Cerebellar cortex (tissue), 1 donor: ENCODE measurements at regions not wholly inside any gene's neighbourhood (a gene's known extent, or its start where the extent isn't known, plus 50 kb on each side); places are given as distances from the start of the nearest gene placed in this dataset.
A peak's percentile ranks its signal among the peaks of the same experiment; 100 is the strongest.
"Not testable (repeated sequence)": the region's sequence is repeated elsewhere in the genome, so short reads cannot be mapped to it uniquely, and the experiment has no call there.

ENCODE experiments used
- DNase-seq: peaks from one replicate; pipeline ENCODE4 v3.0.0-alpha.2; 2015; ENCODE audit warnings: low spot score

DNA sequence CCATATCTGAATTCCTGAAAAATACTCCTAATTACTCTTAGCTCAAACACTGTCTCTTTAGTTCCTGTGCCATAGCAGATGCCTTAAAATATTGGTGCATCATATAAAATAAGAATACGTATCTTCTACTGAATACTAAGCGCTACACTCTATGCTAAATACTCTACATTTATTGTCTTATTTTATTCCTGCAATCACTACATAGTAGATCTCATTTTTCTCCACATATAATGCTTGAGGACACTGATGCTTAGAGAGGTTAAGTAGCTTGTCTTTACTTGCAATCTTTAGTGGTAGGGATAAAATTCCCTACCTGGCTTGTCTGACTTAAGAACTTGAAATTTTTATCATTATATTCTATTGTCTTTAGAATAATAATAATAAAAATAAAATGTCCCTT, 137.3 kb upstream of the SETBP1 start:
- DNase-seq, result no peak

DNA sequence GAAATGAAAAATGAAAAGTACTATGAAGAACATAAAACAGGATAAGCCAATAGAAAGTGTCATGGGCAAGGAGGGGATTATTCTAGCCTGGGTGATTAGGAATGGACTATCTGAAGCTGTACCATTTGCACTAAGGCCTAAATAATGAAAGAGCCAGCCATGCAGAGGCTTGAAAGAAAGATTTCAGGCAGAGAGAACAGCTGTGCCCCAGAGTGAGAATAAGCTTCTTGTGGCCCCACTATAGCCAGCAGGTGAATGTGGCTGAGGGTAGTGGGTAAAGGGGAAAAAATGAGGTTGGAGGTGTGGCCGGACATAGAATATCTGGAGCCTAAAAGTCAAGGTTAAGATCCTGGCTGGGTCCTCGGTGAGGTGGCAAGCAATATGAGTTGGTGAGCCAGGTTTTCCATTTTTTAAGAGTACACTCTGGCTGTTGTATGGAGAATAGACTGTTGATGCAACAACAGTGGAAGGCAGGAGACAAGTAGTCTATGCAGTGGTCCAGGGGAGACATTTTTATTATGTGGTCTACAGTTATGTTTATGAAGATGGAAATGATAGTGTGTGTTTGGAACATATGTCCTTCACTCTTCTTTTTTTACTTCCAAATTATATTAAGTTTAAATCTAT, 135.2 kb upstream of the SETBP1 start:
- DNase-seq, result no peak

DNA sequence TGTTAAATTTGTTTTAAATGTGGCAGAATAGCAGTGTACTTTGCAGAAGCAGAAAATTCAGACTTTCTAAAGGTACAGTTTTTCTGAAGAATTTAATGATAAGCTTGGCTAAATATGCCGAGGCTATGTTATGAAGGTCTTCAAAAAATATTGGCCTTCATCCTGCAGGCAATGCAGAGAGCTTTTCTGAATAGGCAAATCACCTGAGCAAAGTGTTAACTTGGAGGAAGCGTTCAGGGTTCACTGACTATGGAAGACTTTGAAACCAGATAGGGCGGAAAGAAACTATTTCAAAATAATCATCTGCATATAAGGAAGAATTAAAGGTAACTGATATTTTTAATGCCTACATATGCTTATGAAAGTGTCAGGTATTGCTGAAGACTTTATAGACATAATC, 133.7 kb upstream of the SETBP1 start:
- DNase-seq, result no peak

DNA sequence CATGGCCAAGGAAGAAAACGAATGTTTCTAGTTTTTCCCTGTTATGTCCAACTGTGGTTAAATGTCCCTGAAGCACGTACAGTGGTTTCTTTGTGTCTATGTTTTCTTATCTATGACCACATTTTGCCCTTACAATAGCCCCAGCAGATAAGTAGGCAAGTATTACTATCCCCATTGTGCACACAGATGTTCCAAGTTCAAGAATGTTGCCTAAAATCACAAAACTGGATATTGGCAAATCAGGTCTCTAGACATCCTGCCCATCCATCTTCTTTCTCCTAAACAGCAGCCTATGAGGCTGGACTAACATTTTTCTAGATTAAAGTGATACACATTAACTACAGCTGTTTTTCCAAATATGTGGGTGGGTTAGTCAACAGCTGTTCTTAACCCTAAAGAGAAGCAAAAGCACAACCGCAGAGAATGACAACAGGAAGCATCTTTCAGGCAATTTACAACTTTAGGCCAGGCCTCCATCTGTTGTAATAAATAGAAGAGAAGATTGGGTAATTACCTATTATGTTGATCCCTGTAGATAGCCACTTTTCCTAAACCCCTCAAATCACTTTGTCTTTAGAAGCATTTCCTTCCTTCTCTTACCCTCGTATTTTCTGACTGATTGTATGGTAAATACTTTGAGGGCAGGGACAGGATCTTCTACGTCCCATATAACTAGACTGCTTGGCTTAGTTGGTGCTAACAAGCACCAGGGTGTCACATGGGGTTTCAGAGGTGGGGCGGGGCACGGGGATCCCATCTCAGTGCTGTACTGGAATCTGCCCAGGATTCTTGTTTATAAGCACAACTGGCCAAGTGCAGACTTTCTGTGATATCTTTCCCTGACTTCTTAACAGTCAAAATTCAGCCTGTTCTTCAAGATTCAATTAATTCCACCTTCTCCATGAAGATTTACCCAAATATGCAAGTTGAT, 132.1 kb upstream of the SETBP1 start:
- no peak for DNase-seq

DNA sequence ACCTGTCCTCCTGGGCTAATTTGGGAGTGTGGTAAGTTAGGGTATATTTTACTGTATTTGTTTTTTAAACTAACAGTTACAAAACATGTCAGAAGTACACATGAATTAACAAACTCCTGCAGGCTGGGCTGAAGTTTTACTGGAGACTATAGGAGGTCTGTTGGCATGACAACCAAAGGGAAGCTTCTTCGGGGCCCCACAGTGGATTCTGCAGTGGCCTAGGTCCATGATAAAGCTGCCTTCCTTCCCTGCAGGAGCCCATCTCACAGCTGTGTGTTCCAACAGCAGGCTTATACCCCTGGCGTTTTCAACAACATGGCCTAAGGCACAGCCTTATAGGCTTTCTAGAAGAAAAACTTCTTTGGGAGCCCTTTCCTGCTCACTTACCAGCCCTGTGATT, 128.0 kb upstream of the SETBP1 start:
- no peak for DNase-seq

DNA sequence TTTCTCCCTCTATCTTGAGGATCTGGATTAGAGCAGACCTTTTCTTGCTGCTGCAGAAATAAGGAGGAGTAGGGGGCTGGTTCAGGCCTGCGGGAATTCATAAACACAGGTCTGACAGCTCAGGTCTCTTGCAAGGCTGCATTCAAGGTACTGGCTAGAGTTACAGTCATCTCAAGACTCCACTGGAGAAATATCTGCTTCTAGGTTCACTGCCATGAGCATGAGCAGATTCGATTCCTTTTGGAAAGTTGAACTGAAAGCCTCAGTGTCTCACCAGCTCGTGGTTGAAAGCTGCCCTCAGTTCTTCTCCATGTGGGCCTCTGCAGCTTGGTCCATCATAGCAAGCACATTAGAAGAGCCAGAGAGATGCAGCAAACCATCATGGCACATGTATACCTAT, 124.4 kb upstream of the SETBP1 start:
- DNase-seq, result no peak

DNA sequence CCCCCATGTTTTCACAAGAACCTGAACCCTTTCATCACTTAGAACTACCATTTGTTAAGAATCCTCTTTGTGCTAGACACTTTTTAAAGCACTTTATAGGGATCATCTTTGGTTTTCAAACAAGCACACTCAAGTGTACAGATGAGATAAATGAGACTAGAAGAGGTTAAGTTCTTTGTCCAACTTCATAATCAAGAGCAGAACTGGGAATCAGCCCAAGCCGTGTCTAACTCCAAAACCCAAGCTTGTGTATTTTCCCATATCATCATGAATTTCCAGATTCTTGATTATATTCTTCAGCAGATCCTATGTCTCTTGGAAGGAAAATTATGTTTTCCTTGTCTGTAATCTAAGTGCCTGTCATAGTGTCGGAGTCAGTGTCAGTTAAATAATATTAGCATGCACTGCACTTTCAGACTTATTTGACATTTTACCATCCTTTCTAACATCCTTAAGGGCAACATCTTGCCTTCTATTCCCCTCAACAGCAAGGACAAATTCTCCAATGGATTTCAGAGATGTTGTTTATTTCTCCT, 123.0 kb upstream of the SETBP1 start:
- DNase-seq, result no peak

DNA sequence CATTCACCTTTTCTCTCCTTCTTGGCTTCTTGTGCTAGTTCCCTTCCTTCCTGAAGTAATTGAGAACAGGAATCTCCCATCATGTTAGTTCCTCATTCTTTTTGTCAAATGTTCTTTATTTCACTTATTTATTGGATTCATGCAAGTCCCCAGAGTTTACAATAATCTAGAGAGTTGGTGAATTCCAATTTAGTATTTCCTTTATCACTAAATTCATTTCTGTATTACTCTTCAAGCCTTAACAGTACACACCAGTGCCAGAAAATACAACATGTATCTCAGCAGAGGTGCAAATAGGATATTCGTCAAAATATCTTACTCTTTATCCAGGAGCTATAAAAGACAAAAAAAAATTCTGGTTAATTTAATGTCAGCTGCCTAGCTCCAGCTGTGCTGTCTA, 121.9 kb upstream of the SETBP1 start:
- no peak for DNase-seq

DNA sequence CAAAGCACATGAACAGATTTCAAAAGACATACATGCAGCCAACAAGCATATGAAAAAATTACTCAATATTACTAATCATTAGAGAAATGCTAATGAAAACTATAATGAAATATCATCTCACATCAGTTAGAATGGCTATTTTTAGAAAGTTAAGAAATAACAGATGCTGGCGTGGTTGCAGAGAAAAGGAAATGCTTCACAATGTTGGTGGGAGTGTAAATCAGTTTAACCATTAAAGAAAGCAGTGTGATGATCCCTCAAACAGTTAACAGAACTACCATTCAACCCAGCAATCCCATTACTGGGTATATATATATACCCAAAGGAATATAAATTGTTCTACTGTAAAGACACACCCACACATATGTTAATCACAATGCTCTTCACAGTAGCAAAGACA, 117.7 kb upstream of the SETBP1 start:
- DNase-seq, result no peak

DNA sequence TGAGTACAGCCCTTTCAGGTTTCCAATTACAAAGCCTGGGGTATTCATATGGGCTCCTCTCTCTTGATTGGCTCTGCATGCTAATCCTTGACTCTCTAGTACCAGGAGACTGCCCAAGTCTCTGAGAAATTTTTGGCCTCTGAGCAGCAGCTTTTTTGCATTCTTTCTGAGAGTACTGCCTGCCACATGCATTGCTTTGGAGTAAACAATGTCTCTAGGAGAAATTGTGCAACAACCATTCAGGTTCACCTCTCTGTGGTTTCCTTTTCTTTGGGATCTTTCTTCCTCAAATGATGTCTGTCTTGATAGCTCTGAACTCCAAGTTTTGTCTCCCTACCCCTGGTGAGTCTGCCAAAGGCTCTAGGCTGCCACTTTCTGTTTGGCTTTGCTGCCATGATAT, 115.8 kb upstream of the SETBP1 start:
- DNase-seq, result no peak

DNA sequence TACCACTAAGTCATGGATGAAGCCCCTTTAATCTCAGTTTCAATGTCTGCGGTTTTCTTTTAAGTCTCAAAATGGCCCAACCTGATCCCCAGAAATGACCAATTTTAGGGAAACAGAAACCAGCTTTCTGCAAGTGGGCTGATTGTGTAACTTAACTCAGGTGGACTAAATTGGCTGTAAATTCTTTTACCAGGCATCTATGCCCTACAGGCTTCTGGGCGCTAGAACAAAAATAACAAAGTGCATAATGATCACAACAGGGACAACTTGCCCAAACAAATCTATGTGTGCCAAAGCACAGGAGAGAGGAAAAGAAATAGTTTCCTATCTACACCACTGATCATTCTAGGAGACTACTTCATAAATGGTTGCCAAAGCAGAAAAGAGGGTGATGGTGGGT, 112.3 kb upstream of the SETBP1 start:
- DNase-seq, result no peak

DNA sequence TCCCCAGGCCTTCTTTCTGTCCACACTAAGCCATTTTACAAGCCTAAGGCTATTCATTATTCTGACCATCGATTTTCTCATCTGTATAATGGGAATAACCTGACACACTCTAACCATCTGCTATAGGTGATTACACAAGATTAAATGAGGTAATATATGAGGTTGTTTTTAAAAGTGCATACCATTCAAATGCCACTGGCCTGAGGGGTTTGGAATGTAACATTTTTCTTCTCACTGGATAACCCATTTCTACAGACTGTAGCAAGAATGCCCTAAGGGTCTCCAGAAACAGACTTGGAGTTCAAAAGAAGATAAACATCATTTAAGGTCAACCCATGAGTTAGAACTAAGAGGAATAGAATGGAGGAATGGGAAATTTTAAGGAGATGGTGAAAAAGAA, 111.7 kb upstream of the SETBP1 start:
- DNase-seq, result no peak

DNA sequence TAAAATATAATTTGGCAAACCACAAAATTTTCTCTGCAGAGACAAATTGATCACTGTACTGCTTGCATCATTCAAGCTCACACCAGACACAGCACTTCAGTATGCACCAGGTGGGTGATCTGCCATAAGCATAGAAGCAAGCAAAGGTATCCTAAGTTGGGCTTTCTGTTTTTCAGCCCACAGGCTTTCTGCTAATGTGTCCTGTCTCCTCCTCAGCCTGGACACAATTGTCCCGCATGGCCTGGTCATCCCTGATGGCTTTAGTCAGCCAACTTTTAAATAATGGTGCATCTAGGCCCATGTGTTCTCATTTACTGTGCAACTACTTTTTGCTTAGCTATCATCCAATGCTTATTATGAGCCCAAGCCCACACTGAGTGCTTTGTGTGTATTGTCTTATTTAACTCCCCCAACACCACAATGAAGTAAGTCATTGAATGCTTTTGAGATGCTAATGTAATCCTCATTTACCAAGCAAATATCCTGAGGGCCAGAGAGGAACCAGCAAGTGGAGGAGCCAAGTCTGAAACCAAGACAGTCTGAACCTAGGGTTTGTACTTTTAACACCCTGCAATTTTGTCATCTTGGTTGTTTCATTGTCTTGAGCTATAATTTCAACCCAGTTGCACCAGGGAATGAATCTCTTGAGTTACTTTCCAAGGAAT, 111.2 kb upstream of the SETBP1 start:
- DNase-seq, result no peak

DNA sequence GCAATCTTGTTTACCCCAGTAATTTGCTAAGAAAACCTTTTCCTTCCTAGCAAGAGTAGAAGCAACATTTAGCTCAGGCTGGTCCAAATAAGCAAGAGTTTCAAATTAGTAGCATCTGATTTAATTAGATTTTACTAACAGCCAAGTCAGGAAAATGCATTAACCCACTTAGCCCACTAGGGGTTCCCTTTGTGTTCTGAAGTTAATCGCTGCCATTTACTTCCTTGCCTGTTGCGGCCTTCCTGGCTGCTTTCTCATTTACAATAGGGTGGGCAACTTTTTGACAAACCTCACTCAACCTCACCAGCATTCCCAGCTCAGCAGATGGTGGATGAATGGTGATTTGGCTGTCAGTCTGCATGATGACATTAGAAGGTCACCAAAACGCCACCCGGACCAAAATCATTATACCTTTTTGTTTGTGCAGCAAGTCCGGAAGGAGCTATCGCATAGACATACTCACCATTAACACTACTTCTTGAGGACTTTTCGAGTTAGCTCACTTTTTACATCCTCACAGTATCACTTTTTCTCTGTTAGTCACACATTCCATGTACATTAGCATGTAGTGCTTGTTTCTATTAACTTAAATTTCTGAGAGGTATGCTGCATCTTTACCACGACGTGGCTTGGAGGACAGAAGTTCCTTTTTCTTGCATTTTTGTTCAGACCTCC, 101.5 kb upstream of the SETBP1 start:
- no peak for DNase-seq

DNA sequence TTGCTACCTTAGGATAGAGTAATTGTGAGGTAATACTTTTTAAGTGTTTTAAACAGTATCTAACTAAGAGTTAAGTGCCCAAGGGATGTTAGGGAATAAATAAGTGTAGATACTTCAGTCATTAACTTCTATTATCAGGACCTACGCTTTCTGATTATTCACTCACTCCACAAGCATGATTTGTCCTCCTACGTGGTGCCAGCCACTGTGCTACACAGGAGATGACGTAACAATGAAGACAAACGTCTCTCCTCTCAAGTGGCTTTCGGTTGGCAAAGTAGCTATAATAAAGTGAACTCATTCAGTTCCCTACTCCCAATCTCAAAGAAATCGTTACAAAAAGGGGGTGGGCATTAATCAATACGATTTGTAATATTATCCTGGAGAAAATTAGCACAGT, 100.9 kb upstream of the SETBP1 start:
- DNase-seq, result no peak

DNA sequence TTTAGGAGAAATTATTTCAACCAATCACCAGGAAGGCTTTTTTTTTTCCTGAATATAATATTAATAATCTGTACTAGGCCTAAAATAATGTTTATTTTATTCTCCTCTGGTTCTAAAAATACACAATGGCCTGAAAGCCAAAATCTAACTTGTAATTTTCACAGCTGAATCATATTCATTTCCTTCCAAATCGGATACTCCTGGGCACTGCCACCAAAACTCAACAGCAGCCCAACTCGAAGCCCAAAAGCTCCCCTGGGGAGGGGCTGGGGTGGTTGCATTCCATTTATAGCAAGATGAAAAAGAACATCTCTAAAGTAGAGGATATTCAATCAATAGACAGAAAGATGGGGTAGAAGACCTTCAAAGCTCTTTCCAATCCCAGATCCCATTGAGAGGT, 100.5 kb upstream of the SETBP1 start:
- no peak for DNase-seq

DNA sequence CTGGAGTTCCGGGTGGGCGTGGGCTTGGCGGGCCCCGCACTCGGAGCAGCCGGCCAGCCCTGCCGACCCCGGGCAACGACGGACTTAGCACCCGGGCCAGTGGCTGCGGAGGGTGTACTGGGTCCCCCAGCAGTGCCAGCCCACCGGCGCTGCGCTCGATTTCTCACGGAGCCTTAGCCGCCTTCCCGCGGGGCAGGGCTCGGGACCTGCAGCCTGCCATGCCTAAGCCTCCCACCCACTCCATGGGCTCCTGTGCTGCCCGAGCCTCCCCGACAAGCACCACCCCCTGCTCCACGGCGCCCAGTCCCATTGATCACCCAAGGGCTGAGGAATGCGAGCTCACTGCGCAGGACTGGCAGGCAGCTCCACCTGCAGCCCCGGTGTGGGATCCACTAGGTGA, 99.9 kb upstream of the SETBP1 start:
- DNase-seq, result not testable (repeated sequence)

DNA sequence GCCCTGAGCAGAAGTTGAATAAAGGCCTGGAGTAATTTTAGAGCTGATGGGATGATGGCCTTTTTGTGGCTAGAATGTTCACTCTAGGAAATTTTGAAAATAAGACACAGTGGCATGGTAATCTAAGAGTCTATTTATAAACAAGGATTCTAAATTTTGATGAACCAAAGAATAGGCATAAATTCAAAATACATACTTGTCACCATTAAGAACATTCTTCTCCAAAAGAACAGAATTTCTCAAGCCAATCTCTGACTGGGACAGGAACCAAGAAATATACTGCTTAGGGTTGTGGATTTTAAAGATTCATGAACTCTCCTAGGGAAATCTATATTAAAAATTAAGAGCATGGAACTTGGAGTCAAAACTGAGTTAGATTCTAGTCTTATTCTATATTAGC, 98.2 kb upstream of the SETBP1 start:
- no peak for DNase-seq

DNA sequence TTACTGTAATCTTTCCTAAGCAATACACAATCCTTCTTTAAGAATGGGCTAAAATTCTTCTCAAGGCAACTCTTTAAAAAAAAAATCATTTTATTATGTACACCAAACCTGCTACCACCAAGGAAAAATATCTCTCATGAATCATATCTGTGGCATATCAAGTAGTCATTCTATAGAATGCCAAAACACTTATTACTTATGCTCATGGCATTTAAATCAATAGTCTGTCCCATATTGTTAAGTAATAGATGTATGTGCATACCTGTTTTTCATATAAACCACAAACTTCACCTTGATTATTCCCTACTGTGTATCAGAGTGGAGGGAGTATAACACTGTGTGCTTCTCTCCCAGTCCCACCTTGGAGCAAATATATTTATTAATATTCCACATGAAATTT, 95.8 kb upstream of the SETBP1 start:
- DNase-seq, result no peak

DNA sequence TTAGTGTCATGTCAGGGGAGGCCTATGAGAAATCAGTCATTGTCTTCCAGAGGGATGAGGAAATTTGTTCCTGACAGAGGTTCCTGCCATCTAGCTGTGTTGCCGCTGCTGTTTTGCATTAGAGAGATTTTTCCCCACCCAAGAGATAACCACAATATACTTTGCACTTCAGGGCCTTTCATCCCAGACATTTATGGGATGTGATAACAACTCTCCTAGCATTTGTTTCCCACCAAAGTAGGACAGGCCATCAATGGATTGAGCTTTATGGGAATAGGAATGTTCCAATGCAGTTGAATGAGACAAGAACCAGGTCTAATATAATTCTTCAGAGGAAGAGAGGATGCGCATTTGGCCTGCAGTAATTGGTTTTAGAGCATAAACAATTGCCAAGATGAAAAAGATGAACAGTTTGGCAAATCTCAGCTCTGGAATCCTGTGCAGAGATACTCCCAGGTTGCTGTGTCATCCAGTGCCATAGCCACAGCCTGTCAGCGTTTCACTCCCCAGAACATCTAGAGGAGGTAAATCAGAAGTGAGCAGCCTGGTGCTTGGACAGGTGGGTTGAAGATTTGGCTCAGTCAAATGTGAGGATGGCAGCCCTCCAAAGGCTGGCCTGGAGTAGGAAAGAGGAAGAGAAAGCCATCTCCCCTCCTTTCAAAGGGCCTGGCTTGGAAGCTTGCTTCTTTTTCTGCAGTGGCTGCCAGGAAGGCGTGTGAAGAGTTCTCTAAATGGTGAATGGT, 93.7 kb upstream of the SETBP1 start:
- peak; percentile 95 for DNase-seq

DNA sequence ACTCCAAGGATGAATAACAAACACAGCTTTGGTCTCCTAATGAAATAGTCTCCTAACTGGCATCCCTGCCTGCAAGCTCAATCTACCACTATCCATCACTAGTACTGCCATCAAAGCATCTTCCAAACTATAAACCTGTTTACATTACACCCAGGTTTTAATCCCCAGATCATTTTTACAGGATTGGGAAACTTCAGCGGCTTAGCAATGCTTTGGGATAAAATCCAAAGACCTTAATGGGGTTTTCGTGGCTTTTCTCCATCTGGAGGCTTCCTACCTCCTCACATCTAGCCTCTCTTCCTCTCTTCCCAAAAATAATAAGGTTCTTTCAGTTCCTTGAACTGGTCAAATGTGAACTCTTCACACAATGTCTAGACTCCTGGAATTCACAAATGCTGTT, 92.2 kb upstream of the SETBP1 start:
- no peak for DNase-seq
